ENCODE measurements at regions not wholly inside any gene's neighbourhood (a gene's known extent, or its start where the extent isn't known, plus 50 kb on each side); places are given as distances from the start of the nearest gene placed in this dataset.

DNA sequence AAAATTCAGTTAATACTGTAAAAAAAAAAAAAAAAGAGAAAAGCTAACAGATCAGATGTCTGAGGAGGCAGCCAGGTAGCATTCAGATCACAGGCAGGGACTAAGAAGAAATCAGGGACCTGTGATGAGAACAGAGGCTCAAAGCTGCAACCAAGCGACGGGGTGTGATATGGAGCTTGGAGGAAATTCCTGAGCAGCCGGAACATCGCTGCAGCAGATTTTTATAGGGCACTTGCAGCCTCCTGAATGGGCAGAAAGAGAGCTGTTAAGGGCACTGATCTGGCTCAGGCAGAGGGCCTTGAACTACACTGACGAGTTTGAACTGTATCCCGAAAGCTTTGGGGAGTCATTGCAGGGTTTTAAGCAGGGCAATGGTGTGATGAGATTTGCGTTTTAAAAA, 315.4 kb downstream of the ADGRL2 start:
- H3K9me3 ChIP-seq: no peaks in the 10 kb centered on the region
- WGBS, 2 donors: 65 to 73% methylated on average over 7 of the region's 7 CpGs
- no peaks in the 10 kb centered on the region for H3K27me3 ChIP-seq
- no peak overlapping the region for H3K27ac ChIP-seq
- H3K36me3 ChIP-seq: no peaks in the 10 kb centered on the region
- TF ChIP-seq POLR2A (IDR thresholded peaks at IDR 0.05) (no peak), POLR2AphosphoS5 (IDR thresholded peaks at IDR 0.05) (no peak), EP300 (IDR thresholded peaks at IDR 0.05) (no peak)
- TF ChIP-seq, protein P1, sequence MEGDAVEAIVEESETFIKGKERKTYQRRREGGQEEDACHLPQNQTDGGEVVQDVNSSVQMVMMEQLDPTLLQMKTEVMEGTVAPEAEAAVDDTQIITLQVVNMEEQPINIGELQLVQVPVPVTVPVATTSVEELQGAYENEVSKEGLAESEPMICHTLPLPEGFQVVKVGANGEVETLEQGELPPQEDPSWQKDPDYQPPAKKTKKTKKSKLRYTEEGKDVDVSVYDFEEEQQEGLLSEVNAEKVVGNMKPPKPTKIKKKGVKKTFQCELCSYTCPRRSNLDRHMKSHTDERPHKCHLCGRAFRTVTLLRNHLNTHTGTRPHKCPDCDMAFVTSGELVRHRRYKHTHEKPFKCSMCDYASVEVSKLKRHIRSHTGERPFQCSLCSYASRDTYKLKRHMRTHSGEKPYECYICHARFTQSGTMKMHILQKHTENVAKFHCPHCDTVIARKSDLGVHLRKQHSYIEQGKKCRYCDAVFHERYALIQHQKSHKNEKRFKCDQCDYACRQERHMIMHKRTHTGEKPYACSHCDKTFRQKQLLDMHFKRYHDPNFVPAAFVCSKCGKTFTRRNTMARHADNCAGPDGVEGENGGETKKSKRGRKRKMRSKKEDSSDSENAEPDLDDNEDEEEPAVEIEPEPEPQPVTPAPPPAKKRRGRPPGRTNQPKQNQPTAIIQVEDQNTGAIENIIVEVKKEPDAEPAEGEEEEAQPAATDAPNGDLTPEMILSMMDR (IDR thresholded peaks at IDR 0.05): no peak
- H3K4me3 ChIP-seq: no peak overlapping the region
- peaks cover 0 to under 1% (median 0%) of the 10 kb centered on the region in 4 donors for H3K4me1 ChIP-seq
- DNase-seq (no peak), ATAC-seq (ENCODE audit: low FRiP score in 2 of 2) (no peak)

DNA sequence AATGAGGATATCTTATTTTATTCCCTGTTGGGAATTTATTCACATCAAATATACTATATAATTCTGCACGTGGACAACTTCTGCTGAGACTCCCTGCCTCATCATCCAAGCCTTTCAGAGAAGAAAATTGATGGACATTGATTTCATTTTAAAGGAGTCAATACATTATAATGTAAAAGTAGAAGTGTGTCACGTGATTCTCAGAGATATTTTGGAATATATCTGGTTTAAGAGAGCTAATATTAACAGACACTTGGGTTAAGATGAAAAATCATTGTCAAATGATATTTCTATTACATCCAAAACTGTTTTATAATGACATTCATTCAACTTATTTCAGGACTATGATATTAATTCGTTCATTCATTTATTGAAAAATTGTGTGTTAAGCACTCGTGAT, 314.2 kb downstream of the ADGRL2 start:
- no peak for ATAC-seq (ENCODE audit: low FRiP score in 2 of 2)
- Histone ChIP-seq H3K4me3 (no peak overlapping the region), H3K36me3 (no peaks in the 10 kb centered on the region), H3K9me3 (no peaks in the 10 kb centered on the region), H3K27me3 (no peaks in the 10 kb centered on the region), H3K27ac (no peak overlapping the region), H3K4me1 (peaks cover 0 to 5% (median 0%) of the 10 kb centered on the region in 4 donors)
- no peak for DNase-seq
- 84 to 85% methylated on average over 4 of the region's 4 CpGs for WGBS, 2 donors
- no peak for TF ChIP-seq POLR2A (IDR thresholded peaks at IDR 0.05)
- no peak for TF ChIP-seq EP300 (IDR thresholded peaks at IDR 0.05)
- no peak for TF ChIP-seq POLR2AphosphoS5 (IDR thresholded peaks at IDR 0.05)
- TF ChIP-seq, protein P1 (IDR thresholded peaks at IDR 0.05): no peak

DNA sequence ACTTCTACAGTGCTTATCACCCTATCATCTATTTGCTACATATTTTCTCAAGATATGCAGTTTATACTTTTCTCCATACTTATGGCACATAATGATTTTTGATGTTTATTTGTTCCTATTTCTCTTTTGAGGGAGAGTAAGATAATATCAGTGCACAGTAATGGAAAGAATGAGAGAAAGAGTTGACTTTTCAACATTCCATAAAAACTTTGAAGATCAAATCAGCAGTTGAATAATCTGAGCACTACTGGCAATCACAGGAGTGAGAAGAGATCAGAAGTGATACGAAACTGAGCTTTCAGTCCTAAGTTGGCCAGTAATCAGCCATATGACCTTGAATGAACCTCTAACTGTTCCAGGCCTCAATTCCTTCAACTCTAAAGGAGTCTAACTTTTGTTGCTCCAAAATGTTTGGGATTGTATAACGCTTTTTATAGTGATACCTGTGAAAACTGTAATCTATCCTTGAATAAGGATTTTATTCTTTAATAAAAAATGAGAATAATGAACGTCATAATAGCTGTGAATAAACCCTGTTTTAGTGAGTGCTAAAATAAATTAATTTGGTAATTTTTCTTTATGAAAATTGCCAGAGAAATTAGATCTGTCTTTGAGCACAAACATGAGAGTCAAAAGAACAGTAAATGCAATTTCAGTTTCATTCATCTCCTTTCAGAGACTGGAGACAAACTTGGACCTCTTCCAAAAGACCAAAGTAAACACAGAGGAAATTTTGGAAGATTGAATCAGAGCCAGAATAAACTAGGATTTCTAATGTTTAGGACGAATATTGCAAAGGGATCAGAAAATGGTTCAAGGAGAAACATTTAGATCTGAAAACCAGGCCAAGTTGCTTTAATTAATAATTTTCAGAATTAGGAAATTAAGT, 309.9 kb downstream of the ADGRL2 start:
- Histone ChIP-seq H3K36me3 (no peaks in the 10 kb centered on the region), H3K4me3 (no peak overlapping the region), H3K4me1 (peaks cover 0 to 5% (median 0%) of the 10 kb centered on the region in 4 donors), H3K27me3 (no peaks in the 10 kb centered on the region), H3K27ac (no peak overlapping the region), H3K9me3 (no peaks in the 10 kb centered on the region)
- TF ChIP-seq EP300 (IDR thresholded peaks at IDR 0.05) (no peak), POLR2A (IDR thresholded peaks at IDR 0.05) (no peak), POLR2AphosphoS5 (IDR thresholded peaks at IDR 0.05) (no peak)
- TF ChIP-seq, protein P1 (IDR thresholded peaks at IDR 0.05): no peak
- DNase-seq (no peak), ATAC-seq (ENCODE audit: low FRiP score in 2 of 2) (no peak)
- WGBS, 2 donors: 53 to 59% methylated on average over 4 of the region's 4 CpGs

DNA sequence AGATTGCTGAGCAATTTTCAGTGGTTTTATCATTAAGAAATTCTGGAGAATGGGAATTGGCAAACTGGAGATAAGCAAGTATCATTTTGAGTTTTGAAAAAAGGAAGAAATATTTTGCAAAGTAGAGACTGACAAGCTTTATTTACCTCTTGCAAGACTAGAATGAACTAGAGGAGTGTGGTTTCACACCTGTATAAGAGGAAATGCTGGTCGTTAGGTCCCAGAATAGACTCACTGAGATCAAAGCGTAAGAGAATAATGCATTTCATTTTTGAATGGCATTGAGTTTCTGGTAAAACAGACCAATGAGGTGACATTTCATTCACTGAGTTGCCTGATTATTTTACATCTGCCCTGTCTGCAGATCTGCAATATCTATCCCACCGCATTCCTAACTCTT, 308.1 kb downstream of the ADGRL2 start:
- H3K4me1 ChIP-seq: peaks cover 0 to 5% (median 0%) of the 10 kb centered on the region in 4 donors
- TF ChIP-seq POLR2AphosphoS5 (IDR thresholded peaks at IDR 0.05) (no peak), POLR2A (IDR thresholded peaks at IDR 0.05) (no peak), EP300 (IDR thresholded peaks at IDR 0.05) (no peak)
- TF ChIP-seq, protein P1 (IDR thresholded peaks at IDR 0.05): no peak
- H3K4me3 ChIP-seq: no peak overlapping the region
- H3K9me3 ChIP-seq: no peaks in the 10 kb centered on the region
- ATAC-seq (ENCODE audit: low FRiP score in 2 of 2) (no peak), DNase-seq (no peak)
- H3K36me3 ChIP-seq: no peaks in the 10 kb centered on the region
- 56 to 90% methylated on average over 2 to 3 of the region's 3 CpGs for WGBS, 2 donors
- no peaks in the 10 kb centered on the region for H3K27me3 ChIP-seq
- no peak overlapping the region for H3K27ac ChIP-seq

Data from upper lobe of left lung (tissue), 6 donors.